ENCODE measurements at regions not wholly inside any gene's neighbourhood (a gene's known extent, or its start where the extent isn't known, plus 50 kb on each side); places are given as distances from the start of the nearest gene placed in this dataset.

DNA sequence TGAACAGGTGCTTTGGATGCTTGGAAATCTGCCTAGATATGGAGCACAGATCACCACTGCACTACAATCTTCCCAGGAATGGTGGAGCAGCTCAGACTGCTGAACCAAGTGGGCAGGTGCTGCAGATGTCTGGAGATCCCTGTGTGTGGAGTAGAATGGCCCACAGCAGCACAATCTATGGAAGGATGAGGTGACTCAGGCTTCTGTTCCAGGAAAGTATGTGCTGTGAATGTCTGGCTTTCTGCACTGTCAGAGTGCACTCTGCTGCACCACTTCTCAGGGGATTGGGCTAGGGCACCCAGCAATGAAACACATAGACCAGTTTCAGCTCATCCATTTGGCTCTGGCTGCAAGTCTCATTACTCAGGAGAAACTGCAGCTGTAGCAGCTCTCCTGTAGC is 865.4 kb upstream of the NXPH2 start:
- TF ChIP-seq, protein P1, sequence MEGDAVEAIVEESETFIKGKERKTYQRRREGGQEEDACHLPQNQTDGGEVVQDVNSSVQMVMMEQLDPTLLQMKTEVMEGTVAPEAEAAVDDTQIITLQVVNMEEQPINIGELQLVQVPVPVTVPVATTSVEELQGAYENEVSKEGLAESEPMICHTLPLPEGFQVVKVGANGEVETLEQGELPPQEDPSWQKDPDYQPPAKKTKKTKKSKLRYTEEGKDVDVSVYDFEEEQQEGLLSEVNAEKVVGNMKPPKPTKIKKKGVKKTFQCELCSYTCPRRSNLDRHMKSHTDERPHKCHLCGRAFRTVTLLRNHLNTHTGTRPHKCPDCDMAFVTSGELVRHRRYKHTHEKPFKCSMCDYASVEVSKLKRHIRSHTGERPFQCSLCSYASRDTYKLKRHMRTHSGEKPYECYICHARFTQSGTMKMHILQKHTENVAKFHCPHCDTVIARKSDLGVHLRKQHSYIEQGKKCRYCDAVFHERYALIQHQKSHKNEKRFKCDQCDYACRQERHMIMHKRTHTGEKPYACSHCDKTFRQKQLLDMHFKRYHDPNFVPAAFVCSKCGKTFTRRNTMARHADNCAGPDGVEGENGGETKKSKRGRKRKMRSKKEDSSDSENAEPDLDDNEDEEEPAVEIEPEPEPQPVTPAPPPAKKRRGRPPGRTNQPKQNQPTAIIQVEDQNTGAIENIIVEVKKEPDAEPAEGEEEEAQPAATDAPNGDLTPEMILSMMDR (IDR thresholded peaks at IDR 0.05), result no peak
- TF ChIP-seq POLR2A (IDR thresholded peaks at IDR 0.05), result no peak
- Histone ChIP-seq H3K27ac (no peak overlapping the region), H3K9me3 (no peaks in the 10 kb centered on the region), H3K4me1 (no peaks in the 10 kb centered on the region), H3K27me3 (no peaks in the 10 kb centered on the region), H3K4me3 (no peak overlapping the region), H3K36me3 (no peaks in the 10 kb centered on the region)
- DNase-seq, result no peak

DNA sequence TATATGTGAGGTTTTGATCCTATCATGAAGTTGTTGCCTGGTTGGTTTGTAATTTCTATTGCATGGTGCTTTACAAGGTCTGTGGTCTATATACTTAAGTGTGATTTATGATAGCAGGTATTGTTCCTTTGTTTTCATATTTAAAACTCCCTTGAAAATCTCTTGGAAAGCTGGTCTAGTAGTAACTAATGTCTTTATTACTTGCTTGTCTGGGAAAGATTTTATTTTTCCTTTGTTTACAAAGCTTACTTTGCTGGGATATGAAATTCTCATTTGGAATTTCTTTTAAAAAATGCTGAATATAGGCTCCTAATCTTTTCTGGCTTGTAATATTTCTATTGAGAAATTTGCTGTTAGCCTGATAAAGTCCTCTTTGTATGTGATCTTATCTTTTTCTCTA is 862.9 kb upstream of the NXPH2 start:
- no peak overlapping the region for H3K4me3 ChIP-seq
- no peak overlapping the region for H3K27ac ChIP-seq
- TF ChIP-seq, protein P1 (IDR thresholded peaks at IDR 0.05), result no peak
- TF ChIP-seq POLR2A (IDR thresholded peaks at IDR 0.05), result no peak
- H3K36me3 ChIP-seq, result no peaks in the 10 kb centered on the region
- no peaks in the 10 kb centered on the region for H3K27me3 ChIP-seq
- no peaks in the 10 kb centered on the region for H3K4me1 ChIP-seq
- DNase-seq, result no peak
- no peaks in the 10 kb centered on the region for H3K9me3 ChIP-seq

DNA sequence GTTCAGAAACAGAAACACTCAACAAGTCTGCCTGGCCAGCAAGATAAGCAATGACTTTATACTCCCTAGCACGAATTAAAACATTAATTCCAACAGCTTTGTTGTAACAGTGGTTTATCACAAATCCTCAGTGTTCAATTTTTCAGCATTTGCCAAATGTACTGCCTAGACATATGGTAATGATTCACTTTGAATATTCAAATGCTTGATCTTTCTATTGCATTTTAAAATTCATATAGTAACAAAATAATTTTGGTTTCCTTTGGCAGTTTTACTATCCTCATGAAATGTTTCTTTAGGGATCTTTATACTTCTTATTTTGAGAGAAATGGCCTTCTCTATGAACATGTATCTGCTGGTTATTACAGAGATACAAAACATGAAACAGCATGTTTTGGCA is 851.8 kb upstream of the NXPH2 start:
- Histone ChIP-seq H3K4me1 (no peaks in the 10 kb centered on the region), H3K27ac (no peak overlapping the region), H3K4me3 (no peak overlapping the region), H3K27me3 (no peaks in the 10 kb centered on the region), H3K9me3 (no peaks in the 10 kb centered on the region), H3K36me3 (no peaks in the 10 kb centered on the region)
- TF ChIP-seq POLR2A (IDR thresholded peaks at IDR 0.05), result no peak
- TF ChIP-seq, protein P1 (IDR thresholded peaks at IDR 0.05), result no peak
- no peak for DNase-seq

DNA sequence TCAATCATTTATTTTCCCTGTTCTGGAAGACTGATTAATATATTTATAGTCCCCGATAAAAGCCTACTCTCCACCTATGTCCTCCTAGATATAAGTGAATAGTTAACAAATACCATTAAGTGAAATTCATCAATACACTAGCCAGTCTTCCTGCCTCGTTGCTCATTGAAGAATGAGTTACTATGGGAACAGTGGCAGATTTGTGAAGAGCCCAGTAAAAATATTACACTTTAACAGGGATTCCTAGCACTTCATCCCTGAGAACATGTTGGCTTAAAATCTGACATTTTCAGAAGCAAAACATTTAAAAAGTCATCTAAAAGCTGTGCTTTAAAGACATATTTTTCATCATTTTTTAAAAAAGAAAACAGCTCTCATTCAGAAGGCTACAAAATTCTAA is 848.7 kb upstream of the NXPH2 start:
- DNase-seq, result no peak
- H3K27ac ChIP-seq, result no peak overlapping the region
- TF ChIP-seq, protein P1 (IDR thresholded peaks at IDR 0.05), result no peak
- no peak for TF ChIP-seq POLR2A (IDR thresholded peaks at IDR 0.05)
- H3K27me3 ChIP-seq, result no peaks in the 10 kb centered on the region
- no peaks in the 10 kb centered on the region for H3K4me1 ChIP-seq
- H3K36me3 ChIP-seq, result no peaks in the 10 kb centered on the region
- H3K9me3 ChIP-seq, result no peaks in the 10 kb centered on the region
- no peak overlapping the region for H3K4me3 ChIP-seq

DNA sequence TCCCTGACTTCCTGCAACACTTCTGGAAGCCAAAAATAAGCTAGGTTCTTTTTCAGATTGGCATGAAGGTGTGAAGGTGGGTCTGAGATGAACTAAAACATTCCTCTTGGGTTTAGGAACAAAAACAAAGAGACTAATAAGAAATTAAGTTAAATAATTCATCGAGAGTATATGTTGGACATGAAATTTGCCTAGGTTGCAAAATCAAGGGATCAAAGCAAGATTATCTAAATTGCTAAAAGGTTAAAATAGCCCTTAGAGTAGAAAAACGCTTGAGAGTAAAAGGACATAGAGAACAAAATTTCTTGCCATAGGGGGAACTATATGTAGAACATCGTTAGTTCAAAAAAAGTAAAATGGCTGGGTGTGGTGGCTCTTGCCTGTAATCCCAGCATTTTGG is 845.9 kb upstream of the NXPH2 start:
- Histone ChIP-seq H3K27me3 (no peaks in the 10 kb centered on the region), H3K27ac (no peak overlapping the region), H3K9me3 (no peaks in the 10 kb centered on the region), H3K4me1 (no peaks in the 10 kb centered on the region), H3K36me3 (no peaks in the 10 kb centered on the region), H3K4me3 (no peak overlapping the region)
- no peak for TF ChIP-seq POLR2A (IDR thresholded peaks at IDR 0.05)
- TF ChIP-seq, protein P1 (IDR thresholded peaks at IDR 0.05), result no peak
- DNase-seq, result no peak

DNA sequence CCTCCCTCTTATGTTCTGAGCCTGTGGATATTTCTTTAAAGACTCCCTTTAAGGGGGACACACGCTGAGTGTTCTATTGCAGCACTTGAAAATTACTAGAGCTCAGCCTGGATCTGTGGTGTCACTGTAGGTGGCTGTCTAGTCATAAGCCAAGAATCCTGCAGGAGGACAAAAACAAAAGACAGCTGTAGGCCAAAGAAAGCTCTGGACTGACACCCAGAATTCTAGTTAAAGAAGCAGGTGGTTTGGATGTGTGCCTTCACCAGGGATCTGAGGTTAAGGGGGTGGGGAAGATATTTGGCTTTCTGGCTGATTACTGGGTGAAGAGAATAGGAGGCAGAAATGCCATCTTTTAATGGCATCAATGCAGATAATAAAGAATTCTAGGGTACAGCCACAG is 842.5 kb upstream of the NXPH2 start:
- no peaks in the 10 kb centered on the region for H3K4me1 ChIP-seq
- no peak overlapping the region for H3K27ac ChIP-seq
- TF ChIP-seq POLR2A (IDR thresholded peaks at IDR 0.05), result no peak
- TF ChIP-seq, protein P1 (IDR thresholded peaks at IDR 0.05), result no peak
- no peak overlapping the region for H3K4me3 ChIP-seq
- H3K9me3 ChIP-seq, result no peaks in the 10 kb centered on the region
- DNase-seq, result no peak
- H3K36me3 ChIP-seq, result no peaks in the 10 kb centered on the region
- no peaks in the 10 kb centered on the region for H3K27me3 ChIP-seq
